ENCODE measurements at regions not wholly inside any gene's neighbourhood (a gene's known extent, or its start where the extent isn't known, plus 50 kb on each side); places are given as distances from the start of the nearest gene placed in this dataset.

DNA sequence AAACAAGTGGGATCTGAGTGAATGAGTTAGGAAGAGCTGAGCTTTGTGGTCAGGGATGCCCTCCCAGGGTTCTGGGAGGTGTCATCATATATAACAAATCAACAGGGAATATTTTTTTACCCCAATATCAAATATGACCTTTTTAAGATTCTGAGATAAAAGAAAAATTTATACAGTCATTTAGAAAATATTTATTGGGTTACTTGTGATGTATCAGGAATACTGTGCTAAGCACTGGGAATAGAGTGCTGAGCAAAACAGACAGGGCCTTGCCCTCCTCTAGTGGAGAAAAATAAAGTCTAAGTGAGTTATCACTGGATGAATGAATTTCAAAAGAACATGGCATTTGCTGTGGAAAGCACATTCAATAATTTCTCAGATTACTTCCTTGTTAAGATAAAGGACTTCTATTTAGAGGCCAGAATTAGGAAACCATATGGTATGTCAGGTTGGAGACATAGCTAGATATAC lies 102.9 kb downstream of the BOD1 start:
- H3K27me3 ChIP-seq (ENCODE audit: control insufficient read depth, insufficient read depth, low read length) = no peaks in the 10 kb centered on the region
- H3K4me3 ChIP-seq (ENCODE audit: insufficient read depth, low read depth, low read length) = no peak overlapping the region
- DNase-seq = no peak
- no peaks in the 10 kb centered on the region for H3K36me3 ChIP-seq (replicated peaks; ENCODE audit: control insufficient read depth, insufficient read depth, low read length)

DNA sequence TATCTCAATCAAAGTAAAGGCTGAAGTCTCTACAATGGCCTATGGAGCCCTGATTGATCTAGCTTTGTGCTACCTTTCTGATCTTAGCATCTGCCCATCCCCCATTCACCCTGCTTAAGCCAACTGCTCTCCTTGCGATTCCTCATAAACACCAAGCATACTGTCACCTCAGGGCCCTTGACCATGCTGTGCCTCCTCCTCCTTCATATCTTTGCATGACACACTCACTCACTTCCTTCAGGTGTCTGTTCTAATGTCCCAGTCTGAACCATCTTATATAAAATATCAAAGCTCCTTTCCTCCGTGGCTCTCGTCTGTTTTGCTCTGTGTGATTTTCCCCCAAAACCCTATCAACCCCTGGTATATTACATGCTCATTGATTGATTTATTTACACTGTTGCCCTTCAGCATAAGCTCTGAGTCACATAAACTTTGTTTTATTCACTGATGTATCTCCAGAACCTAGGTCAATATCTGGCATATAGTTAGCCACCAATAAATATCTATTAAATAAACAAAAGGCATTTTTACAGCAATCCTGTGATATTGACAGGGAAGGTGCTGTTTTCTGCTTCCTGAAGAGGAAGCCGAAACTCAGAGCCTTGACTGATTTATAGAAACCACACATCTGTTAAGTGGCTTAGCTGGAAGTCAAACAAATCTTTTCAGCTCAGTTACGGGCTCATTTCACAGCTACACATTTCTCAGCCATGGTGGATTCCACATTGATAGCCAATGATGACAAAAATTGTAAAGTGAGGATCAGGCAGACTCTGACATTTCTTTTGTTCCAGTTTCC lies 103.6 kb downstream of the BOD1 start:
- Histone ChIP-seq H3K4me3 (ENCODE audit: insufficient read depth, low read depth, low read length) (no peak overlapping the region), H3K27me3 (ENCODE audit: control insufficient read depth, insufficient read depth, low read length) (no peaks in the 10 kb centered on the region), H3K36me3 (replicated peaks; ENCODE audit: control insufficient read depth, insufficient read depth, low read length) (no peaks in the 10 kb centered on the region)
- no peak for DNase-seq

DNA sequence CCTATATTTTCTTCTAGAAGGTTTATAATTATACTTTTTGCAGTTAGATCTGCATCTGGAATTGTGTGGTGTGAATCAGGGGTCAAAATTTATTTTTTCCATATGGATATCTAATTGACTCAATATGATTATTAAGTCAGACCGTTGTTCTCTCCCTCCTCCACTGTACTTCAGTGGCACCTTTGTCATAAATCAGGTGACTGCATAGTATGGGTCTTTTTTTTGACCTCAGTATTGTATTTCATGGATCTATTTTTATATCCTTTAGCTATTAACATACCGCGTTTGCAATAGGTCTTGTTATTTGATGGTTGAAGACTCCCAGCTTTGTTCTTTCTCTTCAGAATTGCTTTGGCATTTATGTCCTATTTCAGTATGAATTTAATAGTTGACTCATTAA lies 107.4 kb downstream of the BOD1 start:
- H3K27me3 ChIP-seq (ENCODE audit: control insufficient read depth, insufficient read depth, low read length) = no peaks in the 10 kb centered on the region

DNA sequence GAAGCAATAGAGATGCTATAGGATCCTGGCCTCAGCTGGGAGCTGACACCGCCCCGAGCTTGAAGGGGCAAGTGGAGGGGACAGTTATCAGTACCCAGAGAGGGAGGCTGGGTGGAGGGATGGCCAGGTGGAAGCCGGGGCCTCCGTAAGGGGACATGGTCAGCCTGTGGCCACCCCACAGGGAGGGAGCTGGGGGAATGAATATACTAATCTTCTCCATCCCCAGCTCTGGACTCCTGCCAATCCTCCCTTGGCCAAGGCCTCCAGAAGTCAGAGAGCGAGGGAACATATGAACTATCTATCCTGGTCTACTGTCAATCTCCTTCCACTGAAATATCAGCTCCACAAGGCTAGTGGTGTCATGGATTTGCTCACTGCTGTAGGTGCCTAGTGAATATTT lies 109.3 kb downstream of the BOD1 start:
- Histone ChIP-seq H3K36me3 (replicated peaks; ENCODE audit: control insufficient read depth, insufficient read depth, low read length) (no peaks in the 10 kb centered on the region), H3K4me3 (ENCODE audit: insufficient read depth, low read depth, low read length) (no peak overlapping the region), H3K27me3 (ENCODE audit: control insufficient read depth, insufficient read depth, low read length) (no peaks in the 10 kb centered on the region)
- no peak for DNase-seq

More for the DNA sequence above, 107.4 kb downstream of the BOD1 start:
- Histone ChIP-seq H3K4me3 (ENCODE audit: insufficient read depth, low read depth, low read length) (no peak overlapping the region), H3K36me3 (replicated peaks; ENCODE audit: control insufficient read depth, insufficient read depth, low read length) (no peaks in the 10 kb centered on the region)
- DNase-seq = no peak

DNA sequence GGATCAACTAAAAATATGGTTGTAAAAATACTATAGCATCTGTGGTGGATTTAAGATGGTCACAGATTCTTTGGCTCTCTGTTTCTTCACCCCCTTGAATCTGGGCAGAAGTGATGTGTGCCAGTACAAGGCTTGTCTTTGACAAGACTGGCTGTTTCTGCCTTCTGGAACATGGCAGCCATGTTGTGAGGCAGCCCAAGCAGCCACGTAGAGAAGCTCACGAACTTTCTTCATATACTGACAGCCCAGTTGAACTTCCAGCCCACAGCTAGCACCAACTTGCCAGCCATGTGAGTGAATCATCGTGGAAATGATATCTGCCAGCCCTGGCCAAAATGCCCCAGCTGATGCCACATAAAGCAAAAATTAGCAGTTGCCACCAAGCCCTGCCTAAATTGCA lies 110.8 kb downstream of the BOD1 start:
- no peak for DNase-seq
- Histone ChIP-seq H3K27me3 (ENCODE audit: control insufficient read depth, insufficient read depth, low read length) (no peaks in the 10 kb centered on the region), H3K36me3 (replicated peaks; ENCODE audit: control insufficient read depth, insufficient read depth, low read length) (no peaks in the 10 kb centered on the region), H3K4me3 (ENCODE audit: insufficient read depth, low read depth, low read length) (no peak overlapping the region)

DNA sequence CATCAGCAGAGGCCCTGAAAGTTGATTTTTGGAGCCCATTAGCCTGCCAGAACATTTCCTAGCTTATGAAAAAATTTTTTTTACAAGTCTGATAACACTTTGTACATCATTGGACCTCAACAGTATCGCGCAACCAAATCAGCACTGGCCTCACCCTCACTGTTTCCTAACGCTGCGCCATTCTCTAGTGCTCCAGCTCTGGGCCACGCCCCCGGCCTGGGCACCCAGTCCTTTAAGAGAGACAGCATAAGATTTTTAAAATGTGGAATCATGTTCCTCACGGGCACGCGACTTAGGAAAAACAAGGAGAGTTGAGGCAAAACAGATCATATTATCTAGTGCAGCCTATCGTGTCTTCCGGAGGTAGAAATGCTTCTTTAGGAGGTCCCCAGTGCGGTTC lies 114.5 kb downstream of the BOD1 start:
- no peak for DNase-seq
- Histone ChIP-seq H3K27me3 (ENCODE audit: control insufficient read depth, insufficient read depth, low read length) (no peaks in the 10 kb centered on the region), H3K36me3 (replicated peaks; ENCODE audit: control insufficient read depth, insufficient read depth, low read length) (no peaks in the 10 kb centered on the region), H3K4me3 (ENCODE audit: insufficient read depth, low read depth, low read length) (no peak overlapping the region)

DNA sequence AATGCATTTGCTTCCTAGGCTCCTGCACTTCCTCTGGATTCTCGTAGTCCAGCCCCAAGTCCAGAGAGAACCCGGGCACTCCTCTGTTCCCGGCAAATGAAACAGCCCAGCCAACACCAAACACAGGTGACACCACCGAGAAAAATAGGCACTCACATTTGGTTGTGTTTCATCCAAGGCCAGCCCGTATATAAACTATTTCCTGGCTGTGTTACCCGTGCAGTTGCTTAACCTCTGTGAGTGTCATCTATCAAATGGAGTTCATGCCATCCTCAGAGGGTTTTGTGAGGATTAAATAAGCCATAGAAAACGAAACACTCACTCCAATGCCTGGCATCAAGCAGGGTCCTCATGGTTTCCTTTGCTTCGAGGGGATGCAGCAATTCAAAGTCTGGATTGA lies 115.2 kb downstream of the BOD1 start:
- H3K36me3 ChIP-seq (replicated peaks; ENCODE audit: control insufficient read depth, insufficient read depth, low read length) = no peaks in the 10 kb centered on the region
- DNase-seq = no peak
- H3K4me3 ChIP-seq (ENCODE audit: insufficient read depth, low read depth, low read length) = no peak overlapping the region
- H3K27me3 ChIP-seq (ENCODE audit: control insufficient read depth, insufficient read depth, low read length) = no peaks in the 10 kb centered on the region

DNA sequence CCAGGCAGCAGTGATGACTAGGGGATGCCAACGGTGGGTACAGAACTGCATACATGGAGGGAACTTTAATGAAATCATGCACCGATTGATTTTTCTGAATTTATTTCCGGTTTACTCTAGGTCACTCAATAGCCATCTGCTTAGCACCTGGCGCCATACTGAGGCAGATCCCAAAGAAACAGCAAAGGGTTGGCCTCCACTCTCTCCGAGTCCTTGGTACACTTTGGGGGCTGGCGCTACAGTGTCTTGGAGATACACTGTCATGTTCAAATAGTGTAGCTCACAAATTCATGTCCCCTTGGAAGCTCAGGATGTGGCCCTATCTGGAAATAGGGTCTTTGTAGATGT lies 116.3 kb downstream of the BOD1 start:
- no peak overlapping the region for H3K4me3 ChIP-seq (ENCODE audit: insufficient read depth, low read depth, low read length)
- no peak for DNase-seq
- no peaks in the 10 kb centered on the region for H3K27me3 ChIP-seq (ENCODE audit: control insufficient read depth, insufficient read depth, low read length)
- H3K36me3 ChIP-seq (replicated peaks; ENCODE audit: control insufficient read depth, insufficient read depth, low read length) = no peaks in the 10 kb centered on the region

DNA sequence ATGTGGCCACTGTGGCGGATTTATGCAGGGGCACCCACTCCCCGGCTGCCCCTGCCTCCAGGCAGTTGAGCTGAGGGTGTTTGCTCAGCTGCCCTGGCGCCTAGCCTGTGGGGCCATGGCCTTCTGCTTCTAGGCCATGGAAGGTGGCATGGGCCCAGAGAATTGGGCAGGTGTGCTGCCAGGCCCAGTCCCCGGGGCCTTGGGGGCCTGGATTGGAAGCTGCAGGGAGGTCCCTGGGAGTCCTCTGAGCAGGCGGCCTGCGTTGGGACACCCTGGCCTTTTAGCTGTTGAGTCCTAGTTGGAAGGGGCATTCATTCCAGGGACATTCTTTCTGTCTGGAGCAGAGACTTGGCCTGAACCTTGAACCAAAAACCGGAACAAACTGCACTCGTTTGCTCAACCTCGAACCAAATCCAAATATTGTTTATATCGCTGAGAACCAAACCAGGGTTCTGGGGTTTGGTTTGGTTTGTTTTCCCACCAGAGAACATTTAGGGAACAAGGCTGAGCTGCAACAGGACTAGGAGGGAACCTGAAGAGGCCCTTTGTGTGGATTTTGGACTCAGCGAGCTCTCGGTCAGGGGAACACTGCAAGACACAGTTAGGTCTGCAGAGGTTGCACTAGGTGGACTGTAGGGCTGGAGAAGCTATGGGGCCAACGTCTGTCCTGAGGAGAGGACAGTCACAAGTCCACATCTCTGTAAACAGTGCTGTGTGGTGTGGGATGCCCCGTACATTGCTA lies 116.8 kb downstream of the BOD1 start:
- Histone ChIP-seq H3K4me3 (ENCODE audit: insufficient read depth, low read depth, low read length) (no peak overlapping the region), H3K27me3 (ENCODE audit: control insufficient read depth, insufficient read depth, low read length) (no peaks in the 10 kb centered on the region), H3K36me3 (replicated peaks; ENCODE audit: control insufficient read depth, insufficient read depth, low read length) (no peaks in the 10 kb centered on the region)
- no peak for DNase-seq

DNA sequence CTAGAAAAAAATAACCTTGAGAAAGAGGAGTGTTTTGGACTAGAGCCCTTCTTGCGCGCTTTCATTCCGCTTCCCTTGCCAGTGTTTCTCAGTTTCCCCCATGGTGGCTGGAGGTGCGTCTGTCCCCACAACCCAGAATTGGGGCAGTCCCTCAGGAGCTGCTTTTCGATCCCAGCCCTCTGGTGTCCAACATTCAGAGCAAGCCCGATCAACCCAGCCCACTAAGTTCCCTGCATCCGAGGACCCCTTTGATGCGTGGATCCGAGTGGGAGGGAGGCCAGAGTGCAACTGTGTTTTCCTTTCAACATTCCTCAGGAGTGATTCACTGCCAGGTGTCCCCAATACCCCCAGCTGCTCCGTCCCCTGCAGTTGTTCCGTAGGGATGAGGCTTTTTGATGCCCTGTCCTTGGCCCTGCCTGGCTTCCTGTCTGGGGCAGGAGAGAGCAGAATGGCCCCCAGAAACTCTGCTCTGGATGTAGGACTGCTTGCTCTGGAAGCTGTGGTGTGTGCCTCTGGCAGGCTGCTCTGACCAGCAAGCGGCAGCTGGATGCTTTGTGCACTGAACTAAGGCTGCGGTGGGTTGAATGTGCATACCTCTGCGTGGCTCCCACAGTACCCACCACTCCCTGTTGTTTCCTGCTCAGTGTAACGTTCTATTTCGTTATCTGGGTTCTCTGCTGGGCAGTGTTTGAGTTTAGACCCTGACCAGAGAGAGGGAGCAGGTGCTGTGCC lies 117.5 kb downstream of the BOD1 start:
- DNase-seq = peak; percentile 66
- Histone ChIP-seq H3K4me3 (ENCODE audit: insufficient read depth, low read depth, low read length) (no peak overlapping the region), H3K27me3 (ENCODE audit: control insufficient read depth, insufficient read depth, low read length) (no peaks in the 10 kb centered on the region), H3K36me3 (replicated peaks; ENCODE audit: control insufficient read depth, insufficient read depth, low read length) (no peaks in the 10 kb centered on the region)

DNA sequence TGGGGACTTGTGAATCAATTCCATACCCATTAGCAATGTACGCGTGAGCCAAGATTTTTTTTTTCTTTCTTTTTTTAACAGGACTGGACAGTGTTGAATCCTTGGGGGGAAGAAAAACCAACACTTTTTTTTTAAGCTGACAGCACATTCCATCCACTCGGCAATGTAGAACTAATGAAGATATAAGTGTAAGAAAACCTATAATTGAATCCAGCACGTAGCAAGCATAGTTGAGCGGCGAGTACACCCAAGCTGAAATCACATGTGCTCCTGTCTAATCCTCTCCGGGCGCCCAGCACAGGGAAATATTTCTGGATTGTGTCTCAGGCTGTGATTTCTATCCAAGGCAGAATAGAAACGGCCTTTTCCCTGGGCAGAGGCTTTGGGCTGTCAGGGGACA lies 118.2 kb downstream of the BOD1 start:
- no peak for DNase-seq
- Histone ChIP-seq H3K36me3 (replicated peaks; ENCODE audit: control insufficient read depth, insufficient read depth, low read length) (no peaks in the 10 kb centered on the region), H3K27me3 (ENCODE audit: control insufficient read depth, insufficient read depth, low read length) (no peaks in the 10 kb centered on the region), H3K4me3 (ENCODE audit: insufficient read depth, low read depth, low read length) (no peak overlapping the region)

DNA sequence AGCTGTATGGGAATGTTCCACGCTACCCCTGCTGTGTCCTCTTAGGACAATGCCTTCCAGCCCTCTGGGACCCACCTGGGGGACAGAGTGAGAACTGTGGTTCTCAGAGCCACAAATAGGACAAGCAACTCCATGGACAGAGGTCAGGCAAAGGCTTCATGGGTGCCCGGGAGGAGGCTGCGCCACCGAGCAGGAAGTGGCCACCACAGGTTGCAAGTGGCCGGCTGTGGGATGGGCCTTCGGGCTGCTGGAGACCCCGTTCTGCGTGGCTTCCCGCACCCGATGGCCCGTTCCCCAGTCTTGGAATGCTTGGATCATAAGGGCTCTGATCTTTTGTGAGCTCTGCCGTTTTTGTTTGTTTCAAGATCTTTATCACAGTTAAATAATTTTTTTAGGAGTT lies 118.8 kb downstream of the BOD1 start:
- Histone ChIP-seq H3K27me3 (ENCODE audit: control insufficient read depth, insufficient read depth, low read length) (no peaks in the 10 kb centered on the region), H3K36me3 (replicated peaks; ENCODE audit: control insufficient read depth, insufficient read depth, low read length) (no peaks in the 10 kb centered on the region), H3K4me3 (ENCODE audit: insufficient read depth, low read depth, low read length) (no peak overlapping the region)
- DNase-seq = no peak

DNA sequence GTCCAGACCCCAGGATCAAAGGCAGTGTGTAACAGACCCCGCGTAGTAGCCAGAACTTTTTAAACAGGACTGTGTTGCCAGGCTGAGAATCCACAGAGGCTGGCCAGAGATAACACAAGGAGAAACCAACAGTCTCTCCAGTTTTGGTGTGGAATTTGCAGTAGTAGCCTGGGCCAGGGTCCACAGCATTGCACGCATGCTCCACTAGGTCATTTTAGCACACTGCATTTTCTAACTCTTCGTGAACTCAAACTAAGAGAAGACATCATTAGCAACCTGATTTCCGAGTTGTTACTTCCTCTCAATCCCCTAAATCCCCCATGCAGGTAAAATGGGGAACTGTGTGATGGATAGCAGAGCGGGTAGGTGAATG lies 119.6 kb downstream of the BOD1 start:
- Histone ChIP-seq H3K4me3 (ENCODE audit: insufficient read depth, low read depth, low read length) (no peak overlapping the region), H3K27me3 (ENCODE audit: control insufficient read depth, insufficient read depth, low read length) (no peaks in the 10 kb centered on the region), H3K36me3 (replicated peaks; ENCODE audit: control insufficient read depth, insufficient read depth, low read length) (no peaks in the 10 kb centered on the region)
- no peak for DNase-seq

DNA sequence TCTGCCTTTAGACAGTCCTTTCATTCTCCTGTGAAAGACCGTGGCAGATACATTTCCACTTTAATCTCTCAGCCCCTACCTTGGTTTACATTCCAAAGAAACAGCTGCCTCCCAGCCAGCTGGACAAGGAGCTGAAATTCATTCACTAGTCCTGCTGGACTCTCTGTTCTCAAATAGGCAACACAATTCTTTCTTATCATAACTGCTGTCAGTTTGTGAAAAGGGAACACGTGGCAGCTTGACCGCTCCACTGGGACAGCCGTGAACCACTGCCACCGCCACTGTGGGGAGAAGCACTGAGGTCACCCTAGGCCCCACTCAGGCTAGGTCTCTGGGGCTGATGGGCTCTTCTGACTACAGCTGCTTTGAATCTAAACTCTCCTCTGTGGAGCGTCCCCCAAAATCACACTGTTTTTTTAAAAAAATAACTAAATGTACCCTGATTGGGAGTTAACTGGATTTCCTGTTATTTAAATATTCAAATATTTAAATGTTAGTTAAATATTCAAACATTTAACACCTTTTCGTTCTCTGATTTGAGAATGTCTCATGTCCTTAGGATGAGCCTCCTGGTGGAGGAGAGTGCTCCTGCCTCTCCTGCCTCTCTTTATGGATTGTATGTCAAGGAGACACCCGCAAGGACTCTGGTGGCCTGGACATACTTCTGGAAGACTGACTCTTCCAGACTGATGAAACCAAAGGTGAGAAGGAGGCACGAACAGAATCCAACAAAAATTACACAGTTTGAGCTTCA lies 120.1 kb downstream of the BOD1 start:
- H3K27me3 ChIP-seq (ENCODE audit: control insufficient read depth, insufficient read depth, low read length) = no peaks in the 10 kb centered on the region
- no peak for DNase-seq
- H3K4me3 ChIP-seq (ENCODE audit: insufficient read depth, low read depth, low read length) = no peak overlapping the region
- H3K36me3 ChIP-seq (replicated peaks; ENCODE audit: control insufficient read depth, insufficient read depth, low read length) = no peaks in the 10 kb centered on the region
